Lower leg skin (tissue), 4 donors: ENCODE measurements at regions not wholly inside any gene's neighbourhood (a gene's known extent, or its start where the extent isn't known, plus 50 kb on each side); places are given as distances from the start of the nearest gene placed in this dataset.

ENCODE experiments used
- DNase-seq, 2 donors: peaks; one replicate each; pipeline ENCODE4 v3.0.0-alpha.2; 2019; ENCODE audit warnings: low spot score in 2 of 2
- H3K4me3 ChIP-seq: fragments of 200-600 bp; sonication (generic); 2 replicates; pipeline ENCODE4 v1.5.1; 2017; ENCODE audit warnings: mild to moderate bottlenecking, low read depth; ENCODE audit not compliant: poor library complexity, severe bottlenecking
- CTCF ChIP-seq, 3 donors: fragments of 450-650 bp; IDR thresholded peaks; one replicate each; pipeline ENCODE4 v1.5.1; 2016; ENCODE audit warnings: antibody characterized with exemption in 3 of 3, mild to moderate bottlenecking in 3 of 3, moderate library complexity in 2 of 3
- POLR2A ChIP-seq, 2 donors: fragments of 450-650 bp; IDR thresholded peaks; one replicate each; pipeline ENCODE4 v1.6.1; 2016 to 2017; ENCODE audit warnings: antibody characterized with exemption in 2 of 2, mild to moderate bottlenecking in 1 of 2, moderate library complexity in 1 of 2
- WGBS, 2 donors: methylation state at CpG; one replicate each; pipeline ENCODE4 v1.1.5; 2018; 5-methylcytosine and 5-hydroxymethylcytosine counted together
- intact Hi-C: fragments of 100-400 bp; cut with DNase I; formaldehyde crosslinking; loops from one replicate; pipeline ENCODE4 v1.15.0; 2023; ENCODE audit warnings: low total_unique reads

GRCh38 chr4:134408897-134409296 lies 207.3 kb upstream of the PABPC4L start:
- 27 to 32% methylated on average over 2 of the region's 2 CpGs for WGBS, 2 donors
- H3K4me3 ChIP-seq = no peak overlapping the region
- TF ChIP-seq CTCF (IDR thresholded peaks at IDR 0.05) = no peak
- no peak for TF ChIP-seq POLR2A (IDR thresholded peaks at IDR 0.05)
- no peak for DNase-seq
- intact Hi-C loops = no loop called here

GRCh38 chr4:134401798-134402197 lies 200.2 kb upstream of the PABPC4L start:
- H3K4me3 ChIP-seq = no peak overlapping the region
- no peak for TF ChIP-seq POLR2A (IDR thresholded peaks at IDR 0.05)

DNA sequence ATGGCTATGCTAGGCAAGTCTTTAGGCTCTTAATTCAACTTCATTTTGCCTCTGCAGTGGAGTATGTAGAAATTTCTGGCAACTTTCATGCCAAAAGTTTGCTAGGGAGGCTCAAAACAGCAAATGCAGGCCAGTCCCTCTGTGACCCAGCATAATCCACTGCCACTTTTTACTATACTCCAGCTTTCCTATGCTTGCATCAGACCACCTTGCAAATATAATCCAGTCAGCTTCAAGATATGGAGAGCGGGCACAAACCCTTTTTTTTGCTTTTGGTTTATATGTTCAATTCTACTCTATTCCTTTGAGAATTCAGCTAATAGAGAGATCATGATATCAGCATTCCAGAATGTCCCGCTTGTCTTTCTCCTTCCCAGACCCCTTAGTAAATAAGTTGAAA lies 192.0 kb upstream of the PABPC4L start:
- intact Hi-C loops = no loop called here
- TF ChIP-seq POLR2A (IDR thresholded peaks at IDR 0.05) (no peak), CTCF (IDR thresholded peaks at IDR 0.05) (no peak)
- no peak overlapping the region for H3K4me3 ChIP-seq
- DNase-seq = no peak
- 90 to 95% methylated on average over 2 of the region's 2 CpGs for WGBS, 2 donors

More at GRCh38 chr4:134401798-134402197, 200.2 kb upstream of the PABPC4L start:
- DNase-seq = no peak
- intact Hi-C loops = no loop called here
- WGBS, 2 donors = 75 to 81% methylated on average over 2 of the region's 2 CpGs

DNA sequence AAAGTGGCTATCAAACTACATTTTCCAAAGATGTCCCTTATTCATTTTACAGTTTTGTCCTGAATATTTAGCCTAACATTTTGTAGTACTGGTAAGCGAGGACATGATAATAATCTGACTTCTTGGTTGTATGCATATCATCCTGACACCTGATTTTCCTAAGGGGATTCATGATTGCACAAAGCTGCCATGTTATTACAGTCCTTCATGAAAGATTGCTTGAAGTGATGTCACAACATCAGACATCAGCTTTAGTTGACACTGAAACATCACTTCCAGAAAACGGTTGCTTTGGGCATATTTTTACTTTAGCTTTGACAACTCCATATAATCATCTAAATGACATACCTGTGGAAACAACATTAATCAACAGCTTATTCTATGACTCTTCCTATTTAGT lies 188.7 kb upstream of the PABPC4L start:
- 34 to 52% methylated on average over 2 of the region's 2 CpGs for WGBS, 2 donors
- no peak overlapping the region for H3K4me3 ChIP-seq
- no peak for DNase-seq
- no peak for TF ChIP-seq CTCF (IDR thresholded peaks at IDR 0.05)
- TF ChIP-seq POLR2A (IDR thresholded peaks at IDR 0.05) = no peak
- intact Hi-C loops = no loop called here

- WGBS, 2 donors = 84 to 85% methylated on average over 4 of the region's 4 CpGs
- H3K4me3 ChIP-seq = no peak overlapping the region
- DNase-seq = no peak
- TF ChIP-seq CTCF (IDR thresholded peaks at IDR 0.05) (no peak), POLR2A (IDR thresholded peaks at IDR 0.05) (no peak)
- intact Hi-C loops = no loop called here
Observed at GRCh38 chr4:134388351-134388750, 186.8 kb upstream of the PABPC4L start.

DNA sequence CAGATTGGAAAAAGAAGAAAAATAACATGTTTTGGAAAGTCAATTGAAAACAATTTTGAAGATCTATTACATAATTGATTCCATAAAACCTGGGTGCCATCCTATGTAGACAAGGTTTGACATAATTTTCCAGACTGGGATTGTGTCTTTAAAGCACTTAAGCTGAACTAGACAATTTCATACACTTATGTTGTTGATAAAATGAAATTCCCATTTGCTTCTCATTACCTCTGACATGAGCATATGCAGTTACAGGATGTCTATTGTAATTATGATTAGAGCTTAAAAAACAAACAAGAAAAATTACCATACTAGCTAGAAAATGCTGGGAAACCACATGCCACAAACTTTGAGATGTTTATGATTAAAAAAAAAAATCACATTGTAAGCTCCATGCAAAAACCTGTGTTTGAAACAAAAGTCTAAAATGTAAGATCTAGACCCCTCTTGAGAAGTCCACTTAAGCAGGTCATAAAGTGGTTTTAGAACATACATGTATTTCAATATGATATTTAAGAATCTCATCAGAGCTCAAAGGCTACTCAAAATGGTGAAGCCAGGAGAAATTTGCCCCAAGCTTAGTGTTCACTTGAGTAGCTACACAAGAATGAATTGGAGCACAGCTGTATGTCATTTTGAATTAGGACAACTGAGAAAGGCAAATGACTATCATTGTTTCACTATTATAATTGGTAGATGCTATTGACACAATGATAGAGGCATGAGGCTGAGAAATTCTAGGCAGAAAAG lies 181.1 kb upstream of the PABPC4L start:
- DNase-seq = no peak
- no peak overlapping the region for H3K4me3 ChIP-seq
- intact Hi-C loops = loop anchor here (1.0 kb wide), 1 partner anchor 33 kb away; no protein-coding TSS in a partner anchor
- no peak for TF ChIP-seq POLR2A (IDR thresholded peaks at IDR 0.05)

DNA sequence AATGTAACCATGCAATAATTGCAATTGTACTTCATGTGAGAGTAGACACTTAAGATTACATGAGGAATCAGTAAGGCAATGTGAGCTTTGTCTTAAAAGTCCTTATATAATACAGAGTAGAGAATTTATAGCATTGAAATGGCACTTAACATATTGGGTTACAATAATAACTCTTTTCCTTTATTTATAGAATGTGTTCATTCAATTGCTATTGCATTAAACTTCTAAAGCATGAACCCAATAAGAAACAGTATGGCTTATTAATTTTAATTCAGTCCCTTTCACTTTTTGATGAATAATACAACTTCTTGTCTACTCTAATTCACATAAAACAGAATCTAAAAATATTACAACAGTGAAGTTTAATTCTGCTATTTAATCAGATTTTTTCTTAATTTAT lies 174.2 kb upstream of the PABPC4L start:
- intact Hi-C loops = no loop called here
- TF ChIP-seq CTCF (IDR thresholded peaks at IDR 0.05) (no peak), POLR2A (IDR thresholded peaks at IDR 0.05) (no peak)
- DNase-seq = no peak
- H3K4me3 ChIP-seq = no peak overlapping the region
